ENCODE measurements at regions not wholly inside any gene's neighbourhood (a gene's known extent, or its start where the extent isn't known, plus 50 kb on each side); places are given as distances from the start of the nearest gene placed in this dataset.

GRCh38 chr20:6657111-6657510, 110.4 kb upstream of the BMP2 start:
- no peak overlapping the region for H2BK120ac ChIP-seq (ENCODE audit: low read depth, low read length)
- WGBS, 2 donors (ENCODE audit: extremely low coverage in 2 of 2, insufficient read length in 2 of 2, insufficient replicate concordance in 1 of 2), result no CpG with 5 or more reads among the region's 5 CpGs
- DNase-seq (ENCODE audit: low spot score), result no peak
- H3K18ac ChIP-seq (ENCODE audit: low read length), result no peak overlapping the region
- no peak overlapping the region for H4K91ac ChIP-seq (ENCODE audit: low read depth, low read length, poor library complexity)
- no peak overlapping the region for H3K27ac ChIP-seq (replicated peaks; ENCODE audit: low read length)
- H3K4ac ChIP-seq (ENCODE audit: low read length), result no peak overlapping the region
- H3K4me1 ChIP-seq (ENCODE audit: control insufficient read depth in 2 of 2, insufficient read depth in 1 of 2, low read depth in 1 of 2, low read length in 2 of 2), result peaks cover 0 to 2% of the 10 kb centered on the region in 2 donors
- no peak overlapping the region for H3K23ac ChIP-seq (ENCODE audit: low read depth, low read length, poor library complexity)
- H3K9ac ChIP-seq (ENCODE audit: low read depth, low read length, poor library complexity), result no peak overlapping the region
- H2BK5ac ChIP-seq (ENCODE audit: low read length), result no peak overlapping the region
- H2AFZ ChIP-seq (ENCODE audit: low read length), result no peak overlapping the region
- no peak overlapping the region for H2AK5ac ChIP-seq (ENCODE audit: low read depth, low read length)
- no peak overlapping the region for H4K8ac ChIP-seq (ENCODE audit: low read depth, low read length)
- no peak overlapping the region for H2BK15ac ChIP-seq (ENCODE audit: low read length)
- no peak overlapping the region for H3K4me2 ChIP-seq (ENCODE audit: insufficient read depth, low read length, poor library complexity, severe bottlenecking)
- H3K27me3 ChIP-seq (ENCODE audit: control insufficient read depth in 3 of 3, insufficient read depth in 3 of 3, low read depth in 1 of 3, low read length in 3 of 3), result no peaks in the 10 kb centered on the region
- H3K79me1 ChIP-seq (ENCODE audit: low read depth, low read length), result no peaks in the 10 kb centered on the region
- H2BK12ac ChIP-seq (ENCODE audit: low read length), result no peak overlapping the region
- no peak overlapping the region for H3K14ac ChIP-seq (ENCODE audit: low read length)
- H3K4me3 ChIP-seq (ENCODE audit: low read length in 2 of 2), result no peak overlapping the region
- H3K9me3 ChIP-seq (replicated peaks in 1 of 2; ENCODE audit: control insufficient read depth in 2 of 2, insufficient read depth in 1 of 2, low read depth in 1 of 2, low read length in 2 of 2), result no peaks in the 10 kb centered on the region
- no peaks in the 10 kb centered on the region for H3K36me3 ChIP-seq (replicated peaks in 1 of 2; ENCODE audit: control insufficient read depth in 2 of 2, insufficient read depth in 2 of 2, low read length in 2 of 2)

- Histone ChIP-seq H3K36me3 (replicated peaks in 1 of 2; ENCODE audit: control insufficient read depth in 2 of 2, insufficient read depth in 2 of 2, low read length in 2 of 2) (no peaks in the 10 kb centered on the region), H3K9ac (ENCODE audit: low read depth, low read length, poor library complexity) (no peak overlapping the region), H2BK15ac (ENCODE audit: low read length) (no peak overlapping the region), H3K27me3 (ENCODE audit: control insufficient read depth in 3 of 3, insufficient read depth in 3 of 3, low read depth in 1 of 3, low read length in 3 of 3) (no peaks in the 10 kb centered on the region), H4K8ac (ENCODE audit: low read depth, low read length) (no peak overlapping the region), H3K27ac (replicated peaks; ENCODE audit: low read length) (no peak overlapping the region), H3K4me2 (ENCODE audit: insufficient read depth, low read length, poor library complexity, severe bottlenecking) (no peak overlapping the region), H3K18ac (ENCODE audit: low read length) (no peak overlapping the region), H3K14ac (ENCODE audit: low read length) (no peak overlapping the region), H2BK120ac (ENCODE audit: low read depth, low read length) (no peak overlapping the region), H3K4me1 (ENCODE audit: control insufficient read depth in 2 of 2, insufficient read depth in 1 of 2, low read depth in 1 of 2, low read length in 2 of 2) (peaks cover 0 to 2% of the 10 kb centered on the region in 2 donors), H2AK5ac (ENCODE audit: low read depth, low read length) (no peak overlapping the region), H2BK12ac (ENCODE audit: low read length) (no peak overlapping the region), H4K91ac (ENCODE audit: low read depth, low read length, poor library complexity) (no peak overlapping the region), H3K9me3 (replicated peaks in 1 of 2; ENCODE audit: control insufficient read depth in 2 of 2, insufficient read depth in 1 of 2, low read depth in 1 of 2, low read length in 2 of 2) (no peaks in the 10 kb centered on the region), H3K23ac (ENCODE audit: low read depth, low read length, poor library complexity) (no peak overlapping the region), H3K79me1 (ENCODE audit: low read depth, low read length) (no peaks in the 10 kb centered on the region), H3K4me3 (ENCODE audit: low read length in 2 of 2) (no peak overlapping the region), H2AFZ (ENCODE audit: low read length) (no peak overlapping the region), H2BK5ac (ENCODE audit: low read length) (no peak overlapping the region), H3K4ac (ENCODE audit: low read length) (no peak overlapping the region)
- DNase-seq (ENCODE audit: low spot score), result no peak
- no CpG with 5 or more reads among the region's 10 CpGs for WGBS, 2 donors (ENCODE audit: extremely low coverage in 2 of 2, insufficient read length in 2 of 2, insufficient replicate concordance in 1 of 2)
Measured at GRCh38 chr20:6654513-6655252, 112.8 kb upstream of the BMP2 start.

GRCh38 chr20:6651561-6651960, 115.9 kb upstream of the BMP2 start:
- H3K27me3 ChIP-seq (ENCODE audit: control insufficient read depth in 3 of 3, insufficient read depth in 3 of 3, low read depth in 1 of 3, low read length in 3 of 3), result no peaks in the 10 kb centered on the region
- H3K9ac ChIP-seq (ENCODE audit: low read depth, low read length, poor library complexity), result no peak overlapping the region
- H3K14ac ChIP-seq (ENCODE audit: low read length), result no peak overlapping the region
- no peak overlapping the region for H3K4me3 ChIP-seq (ENCODE audit: low read length in 2 of 2)
- H4K8ac ChIP-seq (ENCODE audit: low read depth, low read length), result no peak overlapping the region
- no peak overlapping the region for H3K4ac ChIP-seq (ENCODE audit: low read length)
- no CpG with 5 or more reads among the region's 3 CpGs for WGBS, 2 donors (ENCODE audit: extremely low coverage in 2 of 2, insufficient read length in 2 of 2, insufficient replicate concordance in 1 of 2)
- H2BK120ac ChIP-seq (ENCODE audit: low read depth, low read length), result no peak overlapping the region
- no peak overlapping the region for H4K91ac ChIP-seq (ENCODE audit: low read depth, low read length, poor library complexity)
- H3K9me3 ChIP-seq (replicated peaks in 1 of 2; ENCODE audit: control insufficient read depth in 2 of 2, insufficient read depth in 1 of 2, low read depth in 1 of 2, low read length in 2 of 2), result no peaks in the 10 kb centered on the region
- no peak for DNase-seq (ENCODE audit: low spot score)
- H3K18ac ChIP-seq (ENCODE audit: low read length), result no peak overlapping the region
- H3K4me2 ChIP-seq (ENCODE audit: insufficient read depth, low read length, poor library complexity, severe bottlenecking), result no peak overlapping the region
- H3K79me1 ChIP-seq (ENCODE audit: low read depth, low read length), result no peaks in the 10 kb centered on the region
- H2BK12ac ChIP-seq (ENCODE audit: low read length), result no peak overlapping the region
- no peak overlapping the region for H2BK15ac ChIP-seq (ENCODE audit: low read length)
- no peak overlapping the region for H3K23ac ChIP-seq (ENCODE audit: low read depth, low read length, poor library complexity)
- H2BK5ac ChIP-seq (ENCODE audit: low read length), result no peak overlapping the region
- no peaks in the 10 kb centered on the region for H3K36me3 ChIP-seq (replicated peaks in 1 of 2; ENCODE audit: control insufficient read depth in 2 of 2, insufficient read depth in 2 of 2, low read length in 2 of 2)
- H2AK5ac ChIP-seq (ENCODE audit: low read depth, low read length), result no peak overlapping the region
- no peak overlapping the region for H3K27ac ChIP-seq (replicated peaks; ENCODE audit: low read length)
- peaks cover 0 to 2% of the 10 kb centered on the region in 2 donors for H3K4me1 ChIP-seq (ENCODE audit: control insufficient read depth in 2 of 2, insufficient read depth in 1 of 2, low read depth in 1 of 2, low read length in 2 of 2)
- H2AFZ ChIP-seq (ENCODE audit: low read length), result no peak overlapping the region

DNA sequence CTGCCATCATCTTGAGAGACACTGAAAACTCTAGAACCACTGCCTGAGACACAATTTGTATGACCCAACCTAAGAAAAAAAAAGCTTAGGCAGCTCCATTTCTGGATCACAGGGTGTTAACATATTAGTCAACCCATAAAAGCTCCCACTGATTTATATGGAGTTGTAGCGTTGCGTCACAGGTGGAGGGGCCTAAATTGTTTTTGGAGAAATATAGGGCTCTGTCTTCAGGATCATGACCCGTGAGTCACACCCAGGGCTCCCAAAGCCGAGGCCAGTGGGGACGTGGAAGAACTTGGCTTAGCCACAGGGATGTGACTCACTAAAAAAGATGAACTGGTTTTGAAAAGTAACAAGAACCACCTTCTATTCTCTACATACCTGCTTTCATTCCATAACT, 116.5 kb upstream of the BMP2 start:
- Histone ChIP-seq H3K9ac (ENCODE audit: low read depth, low read length, poor library complexity) (no peak overlapping the region), H3K27ac (replicated peaks; ENCODE audit: low read length) (no peak overlapping the region), H3K23ac (ENCODE audit: low read depth, low read length, poor library complexity) (no peak overlapping the region), H3K27me3 (ENCODE audit: control insufficient read depth in 3 of 3, insufficient read depth in 3 of 3, low read depth in 1 of 3, low read length in 3 of 3) (no peaks in the 10 kb centered on the region), H3K4me1 (ENCODE audit: control insufficient read depth in 2 of 2, insufficient read depth in 1 of 2, low read depth in 1 of 2, low read length in 2 of 2) (no peaks in the 10 kb centered on the region), H3K18ac (ENCODE audit: low read length) (no peak overlapping the region), H2BK120ac (ENCODE audit: low read depth, low read length) (no peak overlapping the region), H4K91ac (ENCODE audit: low read depth, low read length, poor library complexity) (no peak overlapping the region), H3K14ac (ENCODE audit: low read length) (no peak overlapping the region), H3K36me3 (replicated peaks in 1 of 2; ENCODE audit: control insufficient read depth in 2 of 2, insufficient read depth in 2 of 2, low read length in 2 of 2) (no peaks in the 10 kb centered on the region), H2AFZ (ENCODE audit: low read length) (no peak overlapping the region), H2BK12ac (ENCODE audit: low read length) (no peak overlapping the region), H3K4me2 (ENCODE audit: insufficient read depth, low read length, poor library complexity, severe bottlenecking) (no peak overlapping the region), H2BK15ac (ENCODE audit: low read length) (no peak overlapping the region), H3K9me3 (replicated peaks in 1 of 2; ENCODE audit: control insufficient read depth in 2 of 2, insufficient read depth in 1 of 2, low read depth in 1 of 2, low read length in 2 of 2) (no peaks in the 10 kb centered on the region), H3K79me1 (ENCODE audit: low read depth, low read length) (no peaks in the 10 kb centered on the region), H2BK5ac (ENCODE audit: low read length) (no peak overlapping the region), H2AK5ac (ENCODE audit: low read depth, low read length) (no peak overlapping the region), H4K8ac (ENCODE audit: low read depth, low read length) (no peak overlapping the region), H3K4me3 (ENCODE audit: low read length in 2 of 2) (no peak overlapping the region), H3K4ac (ENCODE audit: low read length) (no peak overlapping the region)
- DNase-seq (ENCODE audit: low spot score), result no peak
- no CpG with 5 or more reads among the region's 5 CpGs for WGBS, 2 donors (ENCODE audit: extremely low coverage in 2 of 2, insufficient read length in 2 of 2, insufficient replicate concordance in 1 of 2)
